ENCODE measurements at regions not wholly inside any gene's neighbourhood (a gene's known extent, or its start where the extent isn't known, plus 50 kb on each side); places are given as distances from the start of the nearest gene placed in this dataset.

DNA sequence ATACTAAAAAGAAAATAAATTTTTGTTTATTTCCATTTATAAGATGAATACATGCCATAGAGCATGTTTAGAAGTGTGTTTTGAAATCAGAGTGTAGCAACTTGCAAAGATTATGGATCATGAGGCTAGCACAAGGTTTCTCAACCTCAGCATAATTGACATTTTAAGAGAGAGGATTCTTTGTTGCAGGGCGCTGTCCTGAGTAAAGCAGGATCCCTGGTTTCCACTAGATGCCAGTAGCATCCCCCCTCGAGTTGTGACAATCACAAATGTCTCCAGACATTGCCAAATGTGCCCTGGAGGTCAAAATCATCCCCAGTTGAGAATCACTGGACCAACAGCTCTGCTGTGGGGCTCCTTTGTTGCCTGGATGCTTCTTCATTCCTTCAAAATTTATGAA lies 128.5 kb upstream of the RBMS3 start:
- intact Hi-C loops (cut with micrococcal nuclease), result no loop called here

GRCh38 chr3:29153811-29154210 lies 127.1 kb upstream of the RBMS3 start:
- H3K9ac ChIP-seq (ENCODE audit: insufficient read depth, low read length, poor library complexity, severe bottlenecking), result no peak overlapping the region
- no peak overlapping the region for H3K4me3 ChIP-seq (replicated peaks in 1 of 3; ENCODE audit: low read depth in 2 of 3, low read length in 3 of 3)
- no peaks in the 10 kb centered on the region for H3K4me1 ChIP-seq (ENCODE audit: control insufficient read depth in 1 of 2, insufficient read depth in 2 of 2, low read length in 2 of 2)
- Mint-ChIP-seq H3K27me3 (ENCODE audit: low read depth in 3 of 3) (peaks cover 0 to 5% (median 4%) of the 10 kb centered on the region in 3 donors), H3K4me1 (peaks cover 3% of the 10 kb centered on the region), H3K36me3 (no peaks in the 10 kb centered on the region), H3K4me3 (no peak overlapping the region), H3K9me3 (peaks cover 0 to 2% (median 0%) of the 10 kb centered on the region in 7 donors), H3K27ac (no peak overlapping the region)
- no peaks in the 10 kb centered on the region for H3K36me3 ChIP-seq (replicated peaks in 1 of 2; ENCODE audit: control insufficient read depth in 1 of 2, insufficient read depth in 2 of 2, low read length in 2 of 2)
- WGBS (ENCODE audit: insufficient coverage), result 0% methylated on average over 2 of the region's 3 CpGs
- DNase-seq, result peak in 1 of 3 donors; percentile 3
- no peak overlapping the region for H3K27ac ChIP-seq (ENCODE audit: low read depth in 1 of 2, low read length in 2 of 2)
- no peaks in the 10 kb centered on the region for H4K20me1 ChIP-seq (ENCODE audit: insufficient read depth, low read length)
- intact Hi-C loops (cut with micrococcal nuclease), result no loop called here
- H2AFZ ChIP-seq (ENCODE audit: insufficient read depth, low read depth, low read length, poor library complexity, severe bottlenecking), result no peak overlapping the region
- no peak for TF ChIP-seq CTCF (IDR thresholded peaks at IDR 0.05)
- no peak overlapping the region for H3K4me2 ChIP-seq (replicated peaks; ENCODE audit: extremely low read depth, low read length, poor library complexity, severe bottlenecking)
- no peaks in the 10 kb centered on the region for H3K9me3 ChIP-seq (replicated peaks in 1 of 2; ENCODE audit: control insufficient read depth in 1 of 2, insufficient read depth in 1 of 2, low read length in 2 of 2)
- no peaks in the 10 kb centered on the region for H3K79me2 ChIP-seq (ENCODE audit: insufficient read depth, low read length)
- peaks cover 0 to 6% of the 10 kb centered on the region in 2 donors for H3K27me3 ChIP-seq (ENCODE audit: control insufficient read depth in 2 of 2, insufficient read depth in 2 of 2, low read length in 2 of 2)

More for the DNA sequence above, 128.5 kb upstream of the RBMS3 start:
- no peaks in the 10 kb centered on the region for H3K9me3 ChIP-seq (replicated peaks in 1 of 2; ENCODE audit: control insufficient read depth in 1 of 2, insufficient read depth in 1 of 2, low read length in 2 of 2)
- no peak overlapping the region for H3K4me3 Mint-ChIP-seq
- H3K27ac Mint-ChIP-seq, result no peak overlapping the region
- peaks cover 0 to 5% (median 4%) of the 10 kb centered on the region in 3 donors for H3K27me3 Mint-ChIP-seq (ENCODE audit: low read depth in 3 of 3)
- no peaks in the 10 kb centered on the region for H3K36me3 Mint-ChIP-seq
- no peak for TF ChIP-seq CTCF (IDR thresholded peaks at IDR 0.05)
- no peaks in the 10 kb centered on the region for H3K36me3 ChIP-seq (replicated peaks in 1 of 2; ENCODE audit: control insufficient read depth in 1 of 2, insufficient read depth in 2 of 2, low read length in 2 of 2)
- peaks cover 3% of the 10 kb centered on the region for H3K4me1 Mint-ChIP-seq
- H3K4me3 ChIP-seq (replicated peaks in 1 of 3; ENCODE audit: low read depth in 2 of 3, low read length in 3 of 3), result no peak overlapping the region
- H3K9ac ChIP-seq (ENCODE audit: insufficient read depth, low read length, poor library complexity, severe bottlenecking), result no peak overlapping the region
- H3K9me3 Mint-ChIP-seq, result peaks cover 0 to 2% (median 0%) of the 10 kb centered on the region in 7 donors
- no peaks in the 10 kb centered on the region for H3K4me1 ChIP-seq (ENCODE audit: control insufficient read depth in 1 of 2, insufficient read depth in 2 of 2, low read length in 2 of 2)
- no peak overlapping the region for H3K27ac ChIP-seq (ENCODE audit: low read depth in 1 of 2, low read length in 2 of 2)
- H3K27me3 ChIP-seq (ENCODE audit: control insufficient read depth in 2 of 2, insufficient read depth in 2 of 2, low read length in 2 of 2), result peaks cover 0 to 6% of the 10 kb centered on the region in 2 donors
- 68% methylated on average over 2 of the region's 2 CpGs for WGBS (ENCODE audit: insufficient coverage)
- DNase-seq, result no peak
- no peak overlapping the region for H2AFZ ChIP-seq (ENCODE audit: insufficient read depth, low read depth, low read length, poor library complexity, severe bottlenecking)
- H3K79me2 ChIP-seq (ENCODE audit: insufficient read depth, low read length), result no peaks in the 10 kb centered on the region
- H4K20me1 ChIP-seq (ENCODE audit: insufficient read depth, low read length), result no peaks in the 10 kb centered on the region
- H3K4me2 ChIP-seq (replicated peaks; ENCODE audit: extremely low read depth, low read length, poor library complexity, severe bottlenecking), result no peak overlapping the region

Data from CD14-positive monocyte (primary cell).